H1 (cell line): ENCODE measurements at regions not wholly inside any gene's neighbourhood (a gene's known extent, or its start where the extent isn't known, plus 50 kb on each side); places are given as distances from the start of the nearest gene placed in this dataset.

Source experiments
- BRCA1 ChIP-seq: IDR thresholded peaks from 2 replicates; pipeline ENCODE4 v1.6.1; 2012; ENCODE audit warnings: low read depth, low read length, improper control_type of control experiment
- JUN ChIP-seq: IDR thresholded peaks from 2 replicates; pipeline ENCODE4 v1.6.1; 2011; ENCODE audit warnings: low read depth, mild to moderate bottlenecking, improper control_type of control experiment, low read length
- JUND ChIP-seq: IDR thresholded peaks from 2 replicates; pipeline ENCODE4 v1.6.1; 2011; ENCODE audit warnings: mild to moderate bottlenecking, improper control_type of control experiment, low read length
- KDM4A ChIP-seq: IDR thresholded peaks from one replicate; pipeline ENCODE4 v1.7.1; 2012; ENCODE audit warnings: low read depth, mild to moderate bottlenecking, moderate library complexity, low read length, inconsistent platforms; ENCODE audit not compliant: severe bottlenecking
- MAFK ChIP-seq: IDR thresholded peaks from 2 replicates; pipeline ENCODE4 v1.6.1; 2012; ENCODE audit warnings: low read depth, mild to moderate bottlenecking, improper control_type of control experiment, low read length
- TAF7 ChIP-seq: optimal IDR thresholded peaks from 2 replicates; pipeline ENCODE3; 2011; ENCODE audit warnings: low read depth, mild to moderate bottlenecking, inconsistent platforms, low read length, moderate library complexity, borderline replicate concordance
- TF ChIP-seq, protein P1 (sequence below): IDR thresholded peaks from 2 replicates; pipeline ENCODE4 v1.6.1; 2012; ENCODE audit warnings: inconsistent platforms

GRCh38 chr12:70176290-70176689, 66.9 kb upstream of the CNOT2 start (continued):
- TF ChIP-seq TAF7 (no peak), KDM4A (no peak), BRCA1 (no peak), JUN (no peak), JUND (no peak), MAFK (no peak)
- TF ChIP-seq, protein P1, sequence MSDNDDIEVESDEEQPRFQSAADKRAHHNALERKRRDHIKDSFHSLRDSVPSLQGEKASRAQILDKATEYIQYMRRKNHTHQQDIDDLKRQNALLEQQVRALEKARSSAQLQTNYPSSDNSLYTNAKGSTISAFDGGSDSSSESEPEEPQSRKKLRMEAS, result no peak
